Panc1 (cell line): ENCODE measurements at regions not wholly inside any gene's neighbourhood (a gene's known extent, or its start where the extent isn't known, plus 50 kb on each side); places are given as distances from the start of the nearest gene placed in this dataset.

Experiments
- ATAC-seq: fragments of 200-7000 bp; cut with Tn5 transposase; 2 replicates; pipeline ENCODE4 v1.9.1; 2020; ENCODE audit warnings: mild to moderate bottlenecking, moderate library complexity
- BruUV-seq: library from RNA; stranded (reverse); fragments of 400-500 nt; replicated peaks from 2 replicates; lab custom pipeline; 2021; lab: Mats Ljungman, UMichigan
- CTCF ChIA-PET: fragments of 300-600 bp; sonication (Branson Sonifier 250); formaldehyde crosslinking; loops from one replicate; lab custom pipeline; 2022; ENCODE audit warnings: antibody characterized with exemption; lab: Charles Lee
- POLR2A ChIA-PET: fragments of 300-600 bp; sonication (Branson Sonifier 250); formaldehyde crosslinking; loops from one replicate; lab custom pipeline; 2022; ENCODE audit warnings: antibody characterized with exemption; lab: Charles Lee
- DNase-seq: peaks from one replicate; pipeline ENCODE4 v3.0.0-alpha.2; 2010; ENCODE audit warnings: low read depth, low spot score
- H3K27ac ChIP-seq: 2 replicates; pipeline ENCODE4 v1.5.1; 2011; ENCODE audit warnings: mild to moderate bottlenecking, low read length, inconsistent platforms
- H3K27me3 ChIP-seq: fragments of 200-500 bp; sonication (Bioruptor generic); 2 replicates; pipeline ENCODE4 v1.6.0; 2014; ENCODE audit warnings: low read length, inconsistent platforms; ENCODE audit not compliant: control insufficient read depth, insufficient read depth
- H3K36me3 ChIP-seq: fragments of 200-500 bp; sonication (Bioruptor generic); 2 replicates; pipeline ENCODE4 v1.5.1; 2014; ENCODE audit warnings: inconsistent platforms, mild to moderate bottlenecking, low read length, moderate library complexity; ENCODE audit not compliant: control insufficient read depth, insufficient read depth
- H3K4me1 ChIP-seq: 2 replicates; pipeline ENCODE4 v1.5.1; 2011; ENCODE audit warnings: inconsistent platforms, mild to moderate bottlenecking, low read length, moderate library complexity; ENCODE audit not compliant: control insufficient read depth, insufficient read depth
- H3K4me3 ChIP-seq, 2 experiments: 2 replicates each; pipeline ENCODE4 v1.5.1; 2011 to 2012; ENCODE audit warnings: low read depth in 2 of 2, low read length in 2 of 2, mild to moderate bottlenecking in 2 of 2, inconsistent platforms in 1 of 2, moderate library complexity in 1 of 2
- H3K9me3 ChIP-seq: fragments of 200-500 bp; sonication (Bioruptor generic); 2 replicates; pipeline ENCODE4 v1.5.1; 2014; ENCODE audit warnings: low read depth, mild to moderate bottlenecking, inconsistent platforms, low read length, moderate library complexity; ENCODE audit not compliant: control insufficient read depth, insufficient read depth
- CTCF ChIP-seq: fragments of 450-650 bp; IDR thresholded peaks from 2 replicates; pipeline ENCODE4 v1.5.1; 2017; ENCODE audit warnings: mild to moderate bottlenecking
- POLR2AphosphoS5 ChIP-seq: IDR thresholded peaks from 2 replicates; pipeline ENCODE4 v1.6.1; 2012; ENCODE audit warnings: mild to moderate bottlenecking, low read depth, low read length, moderate library complexity
- REST ChIP-seq, 2 experiments: IDR thresholded peaks; 2 replicates each; pipeline ENCODE4 v1.6.1; 2011 to 2012; ENCODE audit warnings: low read depth in 2 of 2, control low read depth in 1 of 2, low read length in 1 of 2, mild to moderate bottlenecking in 1 of 2, moderate library complexity in 1 of 2; ENCODE audit not compliant: insufficient read depth in 1 of 2
- SIN3A ChIP-seq: IDR thresholded peaks from 2 replicates; pipeline ENCODE4 v1.6.1; 2012; ENCODE audit warnings: low read depth, mild to moderate bottlenecking, low read length, moderate library complexity, borderline replicate concordance; ENCODE audit not compliant: insufficient read depth
- TCF7L2 ChIP-seq: IDR thresholded peaks from 2 replicates; pipeline ENCODE4 v1.6.1; 2011; ENCODE audit warnings: mild to moderate bottlenecking, low read depth, low read length, inconsistent platforms
- in situ Hi-C: cut with HindIII; loops from 2 replicates; pipeline ENCODE4 v1.10.0; 2016; ENCODE audit warnings: low sequenced_read_pairs, low pct_unique_long_range_greater_than_20kb
- intact Hi-C: fragments of 100-400 bp; cut with micrococcal nuclease; formaldehyde crosslinking; loops from one replicate; pipeline ENCODE4 v1.10.0; 2022; ENCODE audit not compliant: unreplicated experiment

GRCh38 chr16:8511464-8511863 lies 78.8 kb downstream of the TMEM114 start:
- BruUV-seq: no TSS peak
- Histone ChIP-seq H3K27ac (no peak overlapping the region), H3K4me3 (no peak overlapping the region), H3K36me3 (no peaks in the 10 kb centered on the region), H3K4me1 (no peaks in the 10 kb centered on the region), H3K9me3 (no peaks in the 10 kb centered on the region), H3K27me3 (peaks cover 14% of the 10 kb centered on the region)
- ChIA-PET POLR2A (no interaction called here), CTCF (no interaction called here)
- ATAC-seq (no peak), DNase-seq (no peak)
- no peak for TF ChIP-seq POLR2AphosphoS5
- no peak for TF ChIP-seq SIN3A
- TF ChIP-seq CTCF: no peak
- TF ChIP-seq REST (IDR thresholded peaks at IDR 0.05; ENCODE audit: insufficient read depth in 1 of 2, low read depth in 2 of 2, low read length in 1 of 2): no peak
- no peak for TF ChIP-seq TCF7L2
- in situ Hi-C loops (no loop called here), intact Hi-C loops (no loop called here)

GRCh38 chr16:8510160-8510559 lies 80.2 kb downstream of the TMEM114 start:
- no TSS peak for BruUV-seq
- Histone ChIP-seq H3K9me3 (no peaks in the 10 kb centered on the region), H3K27me3 (peaks cover 23% of the 10 kb centered on the region), H3K4me1 (no peaks in the 10 kb centered on the region), H3K36me3 (no peaks in the 10 kb centered on the region), H3K27ac (no peak overlapping the region), H3K4me3 (no peak overlapping the region)
- intact Hi-C loops (no loop called here), in situ Hi-C loops (no loop called here)
- TF ChIP-seq TCF7L2: no peak
- no peak for TF ChIP-seq REST (IDR thresholded peaks at IDR 0.05; ENCODE audit: insufficient read depth in 1 of 2, low read depth in 2 of 2, low read length in 1 of 2)
- no peak for TF ChIP-seq CTCF
- TF ChIP-seq POLR2AphosphoS5: no peak
- no peak for TF ChIP-seq SIN3A
- DNase-seq (no peak), ATAC-seq (no peak)
- ChIA-PET POLR2A (no interaction called here), CTCF (interaction anchor here (0.5 kb wide), 1 partner anchor 70 kb away, joined by 10 read pairs; no protein-coding TSS in a partner anchor)
